IPS DF 19.7 (cell line): ENCODE measurements at regions not wholly inside any gene's neighbourhood (a gene's known extent, or its start where the extent isn't known, plus 50 kb on each side); places are given as distances from the start of the nearest gene placed in this dataset.
A peak's percentile ranks its signal among the peaks of the same experiment; 100 is the strongest.

Experiments used
- DNase-seq: peaks from one replicate; pipeline ENCODE4 v3.0.0-alpha.2; 2013; ENCODE audit warnings: low read depth, low spot score

GRCh38 chr2:6064757-6065156 is 372.6 kb downstream of the SOX11 start:
- no peak for DNase-seq

- DNase-seq = no peak
These were observed 373.5 kb downstream of the SOX11 start for GRCh38 chr2:6065703-6066102.

DNA sequence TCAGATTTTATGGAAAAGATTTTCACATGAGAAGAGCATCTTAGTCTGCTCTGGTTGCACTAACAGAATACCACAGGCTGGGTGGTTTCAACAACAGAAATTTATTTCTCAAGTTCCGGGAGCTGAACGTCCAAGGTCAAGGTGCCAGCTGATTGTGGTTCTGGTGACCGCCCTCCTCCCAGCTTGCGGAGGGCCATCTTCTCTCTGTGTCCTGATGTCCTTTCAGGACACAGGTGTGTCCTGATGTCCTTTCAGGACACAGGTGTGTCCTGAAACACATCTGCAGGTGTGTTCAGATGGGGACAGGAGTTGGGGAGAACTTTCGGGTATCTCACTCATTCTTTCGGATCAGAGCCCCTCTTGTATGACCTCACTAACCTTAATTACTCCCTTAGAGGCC is 374.9 kb downstream of the SOX11 start:
- DNase-seq = no peak

DNA sequence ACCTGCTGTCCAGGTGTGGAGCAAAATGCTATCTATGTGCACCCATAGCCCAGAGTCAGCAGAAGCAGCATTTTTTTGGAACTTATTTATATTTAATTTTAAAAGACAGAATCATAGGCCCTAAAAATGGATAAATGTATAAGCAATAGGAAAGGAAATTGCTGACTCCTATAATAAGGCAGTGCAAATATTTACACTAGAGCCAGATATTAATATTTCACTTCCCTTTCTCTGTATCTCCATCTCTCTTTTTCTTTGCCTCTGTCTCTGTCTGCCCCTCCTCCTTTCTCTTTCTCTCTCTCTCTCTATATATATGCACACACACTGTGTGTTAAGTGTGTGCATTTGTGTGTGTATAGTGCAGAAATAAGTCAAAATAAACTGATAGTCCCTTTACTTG is 375.6 kb downstream of the SOX11 start:
- no peak for DNase-seq

DNA sequence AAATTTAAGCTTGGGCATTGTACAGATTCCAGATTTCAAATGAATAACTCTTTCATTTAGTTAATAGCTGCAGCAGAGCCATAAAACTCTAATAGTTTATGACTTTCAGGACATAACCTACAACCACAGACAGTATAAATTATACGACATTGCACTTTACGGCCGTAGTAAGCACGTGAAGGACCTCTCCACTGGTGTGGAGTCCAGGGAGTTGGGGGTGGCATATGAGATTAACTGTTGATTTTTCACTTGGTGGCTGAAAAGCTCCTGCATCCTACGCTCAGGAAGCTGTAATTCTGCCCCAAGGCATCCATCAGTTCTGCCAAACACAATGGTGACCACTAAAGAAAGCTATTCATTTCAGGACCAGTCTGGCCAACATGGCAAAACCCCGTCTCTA is 376.2 kb downstream of the SOX11 start:
- no peak for DNase-seq

- DNase-seq = peak; percentile 40
These were observed 377.2 kb downstream of the SOX11 start for GRCh38 chr2:6069381-6069780.

DNA sequence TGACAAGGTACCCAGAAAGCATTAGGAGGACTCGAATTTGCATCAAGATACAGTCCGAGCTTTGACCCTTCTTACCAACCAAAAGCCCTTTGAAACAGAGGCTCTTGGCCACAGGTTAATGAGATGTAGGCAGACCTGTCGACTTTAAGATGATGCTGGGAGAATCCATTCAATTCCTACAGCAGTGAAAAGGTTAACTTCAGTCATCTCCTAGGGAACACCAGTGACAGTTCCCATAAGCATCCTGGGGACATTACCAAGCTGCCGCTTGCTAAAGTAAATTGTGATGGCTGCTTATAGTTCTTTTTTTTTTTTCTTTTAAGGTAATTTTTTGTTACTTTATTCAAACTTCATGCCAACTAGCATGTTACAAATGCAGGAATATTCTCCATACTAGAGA is 379.3 kb downstream of the SOX11 start:
- DNase-seq = no peak

GRCh38 chr2:6072276-6072675 is 380.1 kb downstream of the SOX11 start:
- no peak for DNase-seq

GRCh38 chr2:6072768-6073167 is 380.6 kb downstream of the SOX11 start:
- no peak for DNase-seq

DNA sequence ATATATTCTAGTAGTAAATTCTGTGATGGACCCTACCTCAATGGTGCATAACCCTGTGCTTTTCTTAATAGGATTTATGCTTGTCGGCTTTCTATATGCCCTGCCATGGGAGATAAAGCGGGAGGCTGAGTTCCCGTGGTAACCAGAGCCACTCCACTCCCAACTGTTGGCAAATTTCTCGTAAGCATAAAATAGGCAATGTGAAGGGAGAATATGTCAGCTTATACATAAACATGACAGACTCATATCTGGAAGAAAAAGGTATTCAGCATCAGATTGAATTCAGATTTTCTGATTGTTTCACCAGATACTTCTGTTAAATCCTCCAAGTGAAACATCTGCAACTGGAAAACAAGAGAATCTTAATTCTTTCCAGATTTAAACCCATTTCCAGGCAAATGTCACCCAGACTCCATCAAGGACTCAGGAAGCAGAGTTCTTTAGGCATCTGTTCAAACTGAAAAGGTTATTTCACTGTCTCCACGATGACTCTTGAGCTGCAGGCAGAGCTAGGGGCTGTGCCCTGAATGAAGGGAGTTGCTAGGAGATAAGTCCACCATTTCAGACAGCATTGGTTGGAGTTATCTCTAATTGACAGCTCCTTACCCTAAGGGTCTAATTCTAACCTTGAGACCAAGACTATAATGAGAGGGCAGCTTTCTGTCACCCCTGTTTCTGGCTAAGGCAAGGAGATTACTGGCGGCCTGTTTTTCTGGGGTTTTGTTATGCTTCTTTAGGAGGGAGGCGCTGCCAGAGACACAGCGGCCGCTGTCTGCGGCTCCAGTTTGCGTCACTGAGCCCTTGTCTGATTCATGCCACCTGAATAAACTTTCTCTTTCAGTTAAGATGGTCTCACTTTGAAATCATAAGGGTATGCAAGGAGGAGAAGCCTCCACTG is 381.3 kb downstream of the SOX11 start:
- DNase-seq = no peak

- DNase-seq = no peak
These were observed 382.0 kb downstream of the SOX11 start for GRCh38 chr2:6074089-6074643.

GRCh38 chr2:6077585-6077984 is 385.4 kb downstream of the SOX11 start:
- DNase-seq = no peak

GRCh38 chr2:6078414-6078813 is 386.2 kb downstream of the SOX11 start:
- no peak for DNase-seq

- DNase-seq = no peak
These were observed 387.2 kb downstream of the SOX11 start for GRCh38 chr2:6079405-6079804.

DNA sequence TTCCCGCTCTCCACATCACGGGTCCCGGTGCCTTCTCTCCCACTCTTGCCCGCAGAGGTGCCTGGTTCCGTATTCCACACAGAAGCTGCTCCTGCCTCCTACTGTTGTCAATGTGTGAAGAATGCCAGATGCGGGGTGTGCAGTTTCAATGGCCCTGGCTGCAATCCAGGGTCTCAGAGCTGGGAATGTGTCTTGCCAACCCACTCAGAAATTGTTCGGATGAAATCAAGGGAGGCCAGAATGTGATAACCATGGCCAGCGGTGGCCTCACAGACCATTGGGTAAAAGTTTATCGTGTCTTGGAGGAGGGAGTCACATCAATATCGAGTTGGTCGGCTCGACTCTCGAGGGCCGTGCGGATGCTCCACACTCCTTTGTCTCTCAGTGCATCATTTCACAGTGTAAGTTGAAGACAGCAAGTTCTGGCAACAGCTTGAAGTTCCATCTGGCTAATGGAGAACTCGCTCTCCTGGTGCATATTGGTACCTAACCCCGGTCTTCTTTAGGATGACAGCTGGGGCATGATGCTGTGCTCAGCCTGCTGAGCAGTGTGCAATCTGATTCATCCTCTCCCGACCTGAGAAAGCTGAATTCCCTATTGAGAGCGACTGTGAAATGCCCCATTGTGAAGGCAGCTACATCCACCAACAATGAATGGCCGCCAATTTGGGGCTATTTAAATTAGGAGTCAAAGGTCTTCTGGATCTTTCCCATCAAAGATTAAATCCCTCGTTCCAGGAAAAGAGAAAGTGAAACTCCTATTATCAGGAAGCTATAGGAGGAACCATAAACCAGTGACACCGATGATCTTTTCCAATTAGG is 389.0 kb downstream of the SOX11 start:
- no peak for DNase-seq

GRCh38 chr2:6081955-6082624 is 389.9 kb downstream of the SOX11 start:
- no peak for DNase-seq

DNA sequence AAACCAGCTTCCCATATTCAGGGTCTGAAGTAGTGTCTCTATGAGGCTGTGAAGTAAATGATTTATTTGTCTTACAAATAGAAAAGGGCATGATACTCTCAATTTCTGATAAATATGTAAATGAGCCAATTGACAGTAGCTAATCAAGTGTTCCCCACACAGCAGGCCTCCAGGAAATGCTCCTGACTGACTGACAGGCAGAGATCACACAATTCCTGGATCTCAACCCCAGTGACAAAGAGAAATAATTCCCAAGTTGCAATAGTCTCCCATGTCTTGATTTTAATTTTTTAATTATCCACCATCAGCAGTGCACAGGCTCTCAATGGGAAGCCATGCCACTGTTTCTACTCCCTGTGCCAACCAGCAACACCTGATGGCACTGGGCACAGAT is 390.4 kb downstream of the SOX11 start:
- DNase-seq = no peak

DNA sequence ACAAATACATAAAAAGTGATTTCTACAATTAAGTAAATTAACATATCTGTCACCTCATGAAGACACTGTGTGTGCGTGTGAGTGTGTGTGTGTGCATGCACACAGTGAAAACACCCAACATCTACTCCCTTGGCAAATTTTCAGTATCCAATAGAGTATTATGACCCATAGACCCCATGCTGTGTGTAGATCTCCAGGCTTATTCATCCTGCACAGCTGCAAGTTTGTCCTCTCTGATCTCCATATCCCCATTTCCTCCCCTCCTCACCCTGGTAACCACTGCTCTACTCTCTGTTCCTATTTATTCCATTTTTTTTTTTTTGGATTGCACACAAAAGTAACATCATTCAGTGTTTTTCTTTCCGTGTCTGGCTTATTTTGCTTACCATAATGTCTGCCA is 391.0 kb downstream of the SOX11 start:
- no peak for DNase-seq

GRCh38 chr2:6089474-6089873 is 397.3 kb downstream of the SOX11 start:
- DNase-seq = no peak

GRCh38 chr2:6103372-6103771 is 411.2 kb downstream of the SOX11 start:
- DNase-seq = no peak

DNA sequence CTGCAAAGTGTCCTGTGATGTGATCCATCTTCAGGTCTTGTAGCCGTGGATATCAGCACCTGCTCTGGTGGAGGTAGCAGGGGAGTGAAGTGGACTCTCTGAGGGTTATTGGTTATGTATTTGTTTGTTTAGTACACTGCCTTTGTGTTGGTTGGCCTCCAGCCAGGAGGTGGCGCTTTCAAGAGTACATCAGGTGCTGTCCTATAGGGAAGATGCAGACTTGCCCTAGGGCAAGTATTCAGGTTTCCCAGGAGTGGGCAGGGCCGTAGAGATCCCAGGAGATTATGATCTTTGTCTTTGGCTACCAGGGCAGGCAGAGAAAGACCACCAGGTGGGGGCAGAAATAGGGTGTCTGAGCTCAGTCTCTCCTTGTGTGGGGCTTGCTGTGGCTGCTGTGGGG is 411.8 kb downstream of the SOX11 start:
- no peak for DNase-seq

DNA sequence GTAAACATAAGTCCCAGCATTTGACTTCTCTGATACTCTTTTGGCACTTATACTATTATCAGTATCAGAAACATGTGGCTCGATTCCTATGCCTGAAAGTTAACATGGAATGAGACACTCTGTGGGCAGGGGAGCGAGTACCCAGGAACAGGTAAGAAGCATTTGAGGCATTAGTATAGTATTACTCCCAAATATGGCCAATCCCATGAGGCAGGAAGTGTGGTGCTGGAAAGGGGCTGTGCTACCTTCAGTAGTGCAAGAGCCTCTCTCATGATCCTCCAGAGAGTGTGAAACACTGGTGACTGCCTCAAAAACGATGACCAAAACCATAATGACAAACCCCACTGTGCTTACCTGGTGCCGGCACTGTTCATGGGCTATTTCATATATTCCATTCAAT is 415.1 kb downstream of the SOX11 start:
- no peak for DNase-seq
